ENCODE measurements at regions not wholly inside any gene's neighbourhood (a gene's known extent, or its start where the extent isn't known, plus 50 kb on each side); places are given as distances from the start of the nearest gene placed in this dataset.

DNA sequence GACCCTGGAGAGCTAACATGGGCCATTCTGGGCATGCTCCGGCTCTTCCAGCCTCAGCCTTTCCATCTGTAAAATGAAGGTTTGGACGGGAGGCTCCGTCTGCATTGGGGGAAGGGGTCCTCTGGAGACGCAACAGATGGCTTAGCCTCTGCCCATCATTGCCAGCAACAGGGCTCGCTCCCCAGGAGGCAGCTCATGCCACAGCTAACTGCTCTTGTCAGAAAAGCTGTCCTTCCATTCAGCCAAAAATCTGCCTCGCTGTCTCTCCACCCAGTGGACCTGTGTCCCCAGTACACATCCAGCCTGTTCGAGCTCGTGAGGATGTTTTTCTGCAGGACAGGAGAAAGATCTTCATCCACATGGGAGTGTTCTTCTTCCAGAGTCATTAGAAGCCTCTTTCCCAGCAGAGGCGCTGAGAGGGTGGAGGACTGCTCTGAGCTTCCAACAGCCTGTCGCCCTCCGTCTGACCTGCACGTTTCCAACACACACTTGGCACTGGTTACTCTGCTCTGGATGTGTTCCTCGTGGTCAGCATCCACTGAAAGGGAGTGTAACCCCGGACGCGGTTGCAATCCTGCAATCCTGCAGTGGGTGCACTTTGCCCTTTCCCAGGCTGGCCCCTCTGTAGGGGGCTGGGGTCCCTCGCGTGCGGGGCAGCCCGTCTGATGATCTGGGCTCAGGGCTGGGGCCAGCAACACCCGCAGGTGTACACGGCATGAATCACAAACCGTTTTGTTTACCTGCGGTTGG, 1340.9 kb downstream of the TBC1D22A start:
- TF ChIP-seq, protein P1, sequence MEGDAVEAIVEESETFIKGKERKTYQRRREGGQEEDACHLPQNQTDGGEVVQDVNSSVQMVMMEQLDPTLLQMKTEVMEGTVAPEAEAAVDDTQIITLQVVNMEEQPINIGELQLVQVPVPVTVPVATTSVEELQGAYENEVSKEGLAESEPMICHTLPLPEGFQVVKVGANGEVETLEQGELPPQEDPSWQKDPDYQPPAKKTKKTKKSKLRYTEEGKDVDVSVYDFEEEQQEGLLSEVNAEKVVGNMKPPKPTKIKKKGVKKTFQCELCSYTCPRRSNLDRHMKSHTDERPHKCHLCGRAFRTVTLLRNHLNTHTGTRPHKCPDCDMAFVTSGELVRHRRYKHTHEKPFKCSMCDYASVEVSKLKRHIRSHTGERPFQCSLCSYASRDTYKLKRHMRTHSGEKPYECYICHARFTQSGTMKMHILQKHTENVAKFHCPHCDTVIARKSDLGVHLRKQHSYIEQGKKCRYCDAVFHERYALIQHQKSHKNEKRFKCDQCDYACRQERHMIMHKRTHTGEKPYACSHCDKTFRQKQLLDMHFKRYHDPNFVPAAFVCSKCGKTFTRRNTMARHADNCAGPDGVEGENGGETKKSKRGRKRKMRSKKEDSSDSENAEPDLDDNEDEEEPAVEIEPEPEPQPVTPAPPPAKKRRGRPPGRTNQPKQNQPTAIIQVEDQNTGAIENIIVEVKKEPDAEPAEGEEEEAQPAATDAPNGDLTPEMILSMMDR (IDR thresholded peaks at IDR 0.05), result no peak
- TF ChIP-seq POLR2AphosphoS5 (IDR thresholded peaks at IDR 0.05; ENCODE audit: low read depth, low read length) (no peak), SIN3A (IDR thresholded peaks at IDR 0.05; ENCODE audit: borderline replicate concordance, insufficient read depth, low read depth, low read length) (no peak), TCF7L2 (IDR thresholded peaks at IDR 0.05; ENCODE audit: low read depth, low read length) (no peak)
- TF ChIP-seq, protein P2, sequence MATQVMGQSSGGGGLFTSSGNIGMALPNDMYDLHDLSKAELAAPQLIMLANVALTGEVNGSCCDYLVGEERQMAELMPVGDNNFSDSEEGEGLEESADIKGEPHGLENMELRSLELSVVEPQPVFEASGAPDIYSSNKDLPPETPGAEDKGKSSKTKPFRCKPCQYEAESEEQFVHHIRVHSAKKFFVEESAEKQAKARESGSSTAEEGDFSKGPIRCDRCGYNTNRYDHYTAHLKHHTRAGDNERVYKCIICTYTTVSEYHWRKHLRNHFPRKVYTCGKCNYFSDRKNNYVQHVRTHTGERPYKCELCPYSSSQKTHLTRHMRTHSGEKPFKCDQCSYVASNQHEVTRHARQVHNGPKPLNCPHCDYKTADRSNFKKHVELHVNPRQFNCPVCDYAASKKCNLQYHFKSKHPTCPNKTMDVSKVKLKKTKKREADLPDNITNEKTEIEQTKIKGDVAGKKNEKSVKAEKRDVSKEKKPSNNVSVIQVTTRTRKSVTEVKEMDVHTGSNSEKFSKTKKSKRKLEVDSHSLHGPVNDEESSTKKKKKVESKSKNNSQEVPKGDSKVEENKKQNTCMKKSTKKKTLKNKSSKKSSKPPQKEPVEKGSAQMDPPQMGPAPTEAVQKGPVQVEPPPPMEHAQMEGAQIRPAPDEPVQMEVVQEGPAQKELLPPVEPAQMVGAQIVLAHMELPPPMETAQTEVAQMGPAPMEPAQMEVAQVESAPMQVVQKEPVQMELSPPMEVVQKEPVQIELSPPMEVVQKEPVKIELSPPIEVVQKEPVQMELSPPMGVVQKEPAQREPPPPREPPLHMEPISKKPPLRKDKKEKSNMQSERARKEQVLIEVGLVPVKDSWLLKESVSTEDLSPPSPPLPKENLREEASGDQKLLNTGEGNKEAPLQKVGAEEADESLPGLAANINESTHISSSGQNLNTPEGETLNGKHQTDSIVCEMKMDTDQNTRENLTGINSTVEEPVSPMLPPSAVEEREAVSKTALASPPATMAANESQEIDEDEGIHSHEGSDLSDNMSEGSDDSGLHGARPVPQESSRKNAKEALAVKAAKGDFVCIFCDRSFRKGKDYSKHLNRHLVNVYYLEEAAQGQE (IDR thresholded peaks at IDR 0.05; ENCODE audit: insufficient read depth in 1 of 2, low read depth in 2 of 2, low read length in 1 of 2), result no peak

Data from Panc1 (cell line).